Erythroblast (primary cell): ENCODE measurements at regions not wholly inside any gene's neighbourhood (a gene's known extent, or its start where the extent isn't known, plus 50 kb on each side); places are given as distances from the start of the nearest gene placed in this dataset.

Experiments
- DNase-seq, 2 experiments: peaks; one replicate each; lab custom pipeline; 2025; lab: John Stamatoyannopoulos, UW
- GATA1 ChIP-seq: IDR thresholded peaks from 2 replicates; pipeline ENCODE4 v1.6.1; 2011; ENCODE audit warnings: low read depth, mild to moderate bottlenecking, control low read depth, low read length, moderate library complexity
- POLR2A ChIP-seq: IDR thresholded peaks from 2 replicates; pipeline ENCODE4 v1.6.1; 2011; ENCODE audit warnings: mild to moderate bottlenecking, low read length

DNA sequence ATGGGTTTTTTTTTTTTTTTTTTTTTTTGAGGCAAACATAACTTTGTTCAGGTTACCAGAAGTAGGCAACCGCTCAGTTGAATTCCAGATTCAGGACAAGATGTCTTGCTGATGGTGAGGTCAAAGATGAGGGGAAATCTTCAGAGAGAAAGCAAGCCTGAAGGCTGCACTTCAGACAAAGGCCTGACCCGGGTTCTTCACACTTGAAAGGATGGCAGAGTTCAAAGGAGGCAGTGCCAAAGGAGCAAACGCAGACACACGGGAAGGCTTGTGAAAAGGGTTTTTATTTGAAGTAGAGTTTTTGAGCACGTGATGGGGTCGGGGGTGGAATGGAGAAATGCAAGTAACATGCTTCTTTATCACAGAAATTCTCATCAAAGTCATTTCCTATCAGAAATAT is 960.2 kb upstream of the EEF2KMT start:
- DNase-seq: no peak
- TF ChIP-seq POLR2A: no peak
- TF ChIP-seq GATA1: no peak

DNA sequence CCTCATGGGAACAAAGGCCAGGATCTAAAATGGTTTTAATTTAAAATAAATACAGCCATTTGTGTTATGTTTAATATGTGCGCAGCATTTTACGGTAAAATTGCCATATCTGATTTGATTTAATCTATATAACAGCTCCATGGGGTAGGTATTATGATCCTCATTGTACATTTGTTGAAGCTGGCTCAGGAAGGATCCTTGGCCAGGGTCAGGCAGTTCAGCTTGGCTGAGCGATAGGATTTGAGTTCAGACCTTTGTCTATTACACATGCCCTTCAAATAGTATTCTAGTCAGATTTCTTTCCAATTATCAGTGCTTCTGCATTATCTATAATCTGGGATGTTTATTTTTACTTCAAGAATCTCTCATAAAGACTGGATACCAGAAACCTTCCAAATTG is 950.4 kb upstream of the EEF2KMT start:
- no peak for DNase-seq
- no peak for TF ChIP-seq POLR2A

DNA sequence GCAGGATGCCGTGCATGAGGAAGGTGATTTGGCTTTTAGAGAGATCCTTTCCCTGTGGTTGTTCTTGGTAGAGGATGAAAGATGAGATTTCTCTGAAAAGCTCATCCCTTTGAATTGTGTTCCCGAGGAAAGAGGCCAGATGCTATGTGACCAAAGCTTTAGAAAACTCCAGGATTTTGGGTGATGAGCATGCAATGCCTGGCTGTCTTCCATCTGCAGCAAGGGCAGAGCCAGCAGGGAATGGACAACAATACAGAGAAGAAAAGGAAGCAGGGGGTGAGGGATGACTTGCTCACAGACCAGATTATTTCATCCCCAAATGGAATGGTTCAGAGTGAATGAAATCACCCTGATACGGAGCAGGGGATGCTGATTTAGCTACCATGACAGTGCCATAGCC is 949.7 kb upstream of the EEF2KMT start:
- DNase-seq: no peak

DNA sequence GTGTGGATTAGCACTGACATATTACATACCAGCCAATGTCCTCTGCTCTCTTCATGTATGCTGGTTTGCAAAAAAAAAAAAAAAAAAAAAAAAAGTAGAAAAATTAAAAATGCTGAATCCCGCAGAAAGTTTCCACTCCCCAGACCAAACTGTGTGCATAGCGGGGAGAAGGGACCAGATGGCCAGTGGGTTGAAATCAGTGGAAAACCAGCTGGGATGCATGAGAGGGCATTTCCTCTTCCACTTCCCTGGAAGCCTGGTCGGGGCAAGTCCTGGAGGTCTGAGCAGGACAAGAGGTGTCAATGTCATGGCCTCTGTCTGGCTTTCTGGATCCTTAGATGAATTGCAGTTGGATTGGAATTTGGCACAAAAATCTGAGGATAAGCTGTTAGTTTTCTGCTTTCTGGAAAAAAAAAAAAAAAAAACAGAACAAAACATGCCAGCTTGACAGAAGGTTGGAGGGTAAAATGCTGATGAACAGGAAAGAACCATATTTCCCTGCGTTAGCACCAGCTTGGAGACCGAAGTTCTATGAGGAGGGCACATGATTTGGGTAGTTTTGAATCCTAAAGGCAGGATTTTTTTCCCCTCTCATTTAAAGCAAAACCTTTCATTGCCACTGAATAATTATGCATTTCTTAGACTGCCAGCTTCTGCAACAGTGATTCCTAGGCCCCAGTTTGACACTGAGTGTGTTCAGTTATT is 941.5 kb upstream of the EEF2KMT start:
- TF ChIP-seq POLR2A (no peak), GATA1 (no peak)
- no peak for DNase-seq

More for the DNA sequence above, 949.7 kb upstream of the EEF2KMT start:
- no peak for TF ChIP-seq POLR2A
- no peak for TF ChIP-seq GATA1

DNA sequence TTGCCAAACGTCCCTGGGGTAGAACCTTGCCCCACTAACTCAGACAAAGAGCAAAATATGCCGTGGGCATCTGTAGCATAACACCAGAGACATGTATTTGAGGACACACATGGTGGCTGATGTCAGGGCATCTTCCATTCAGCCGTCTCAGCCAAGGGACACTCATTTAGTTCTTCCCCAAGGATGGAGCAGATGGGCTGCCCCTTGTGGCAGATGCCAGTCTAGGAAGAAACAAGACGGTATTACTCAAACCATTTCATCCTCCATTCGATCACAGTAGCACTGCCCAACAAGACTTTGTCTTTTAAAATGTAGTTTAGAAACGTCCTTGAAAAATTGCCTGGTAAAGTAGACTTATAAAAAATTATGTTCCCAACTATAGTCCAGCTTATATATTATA is 937.6 kb upstream of the EEF2KMT start:
- TF ChIP-seq GATA1 (no peak), POLR2A (no peak)
- no peak for DNase-seq

DNA sequence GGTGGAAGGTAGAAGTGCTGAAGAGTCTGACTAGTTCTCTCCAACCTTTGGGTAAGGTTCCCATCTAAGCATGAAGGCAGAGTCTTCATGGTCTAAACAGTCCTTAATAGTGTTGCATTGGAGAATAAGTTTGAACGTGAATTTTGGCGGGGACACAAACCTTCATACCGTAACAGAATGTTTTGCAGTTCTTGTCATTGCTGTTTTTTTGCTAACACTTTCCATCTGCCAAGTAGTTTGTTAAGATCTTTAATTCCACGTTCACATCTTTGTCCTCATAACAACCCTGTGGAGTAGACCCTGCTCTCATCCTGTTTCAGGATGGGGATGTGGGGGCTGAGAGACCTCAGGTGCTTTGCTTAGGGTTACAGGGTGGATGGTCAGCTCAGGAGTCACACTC is 936.9 kb upstream of the EEF2KMT start:
- TF ChIP-seq GATA1 (no peak), POLR2A (no peak)
- no peak for DNase-seq

DNA sequence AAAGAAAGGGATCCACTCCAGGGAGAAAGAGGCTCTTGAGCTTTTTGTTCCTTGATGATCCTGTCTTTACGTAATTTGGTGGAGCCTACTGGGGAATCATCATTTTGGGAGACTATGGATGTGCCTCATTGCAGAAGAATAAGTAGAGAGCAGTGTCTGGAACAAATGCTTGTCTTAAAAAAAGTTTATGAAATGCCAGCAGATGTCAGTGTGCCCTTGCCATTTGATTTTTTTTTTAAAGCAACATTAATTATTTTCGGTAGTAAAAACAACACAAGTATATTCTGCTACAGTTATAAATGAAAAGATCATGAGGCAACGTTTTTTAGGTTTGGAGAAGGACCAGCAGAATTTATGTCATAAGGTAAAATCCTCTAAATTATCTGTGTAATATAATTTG is 934.8 kb upstream of the EEF2KMT start:
- DNase-seq: no peak
- TF ChIP-seq POLR2A (no peak), GATA1 (no peak)

DNA sequence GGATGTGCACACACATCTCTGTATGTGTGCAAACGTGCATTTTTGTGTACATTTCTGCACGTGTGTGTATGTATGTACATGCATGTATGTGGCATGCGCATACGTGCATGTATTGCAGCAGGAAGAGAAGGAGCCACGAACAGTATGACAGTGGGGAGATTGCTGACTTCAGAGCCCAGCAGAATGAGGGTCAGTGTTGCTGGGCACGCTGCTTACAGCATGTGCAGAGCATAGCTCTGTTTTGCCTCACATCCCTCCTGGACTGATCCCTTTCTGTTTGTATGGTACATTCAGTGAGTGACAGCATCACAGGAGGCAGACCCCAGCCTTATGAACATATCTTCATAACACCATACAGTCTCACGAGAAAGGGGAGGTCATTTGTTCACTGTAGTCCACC is 934.0 kb upstream of the EEF2KMT start:
- DNase-seq: no peak
- TF ChIP-seq GATA1 (no peak), POLR2A (no peak)

DNA sequence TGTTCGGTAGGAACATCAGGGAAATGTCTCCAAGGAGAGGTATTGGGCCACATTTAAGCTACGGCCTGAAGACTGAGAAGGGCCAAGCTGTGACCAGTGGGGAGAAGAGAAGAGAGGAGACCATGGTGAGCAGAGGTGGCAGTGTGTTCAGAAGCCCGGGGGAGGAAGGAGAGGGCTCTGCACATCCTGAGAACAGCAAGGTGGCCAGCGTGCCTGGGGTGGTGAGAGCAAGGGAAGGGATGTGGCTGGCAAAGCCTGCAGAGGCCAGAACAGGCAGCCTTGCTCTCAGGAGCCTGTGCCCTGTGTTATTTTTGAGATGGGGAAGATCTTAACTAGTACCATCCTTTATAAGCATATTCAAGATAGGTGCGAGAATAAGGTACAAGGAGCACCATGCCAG is 933.5 kb upstream of the EEF2KMT start:
- TF ChIP-seq GATA1 (no peak), POLR2A (no peak)
- no peak for DNase-seq

DNA sequence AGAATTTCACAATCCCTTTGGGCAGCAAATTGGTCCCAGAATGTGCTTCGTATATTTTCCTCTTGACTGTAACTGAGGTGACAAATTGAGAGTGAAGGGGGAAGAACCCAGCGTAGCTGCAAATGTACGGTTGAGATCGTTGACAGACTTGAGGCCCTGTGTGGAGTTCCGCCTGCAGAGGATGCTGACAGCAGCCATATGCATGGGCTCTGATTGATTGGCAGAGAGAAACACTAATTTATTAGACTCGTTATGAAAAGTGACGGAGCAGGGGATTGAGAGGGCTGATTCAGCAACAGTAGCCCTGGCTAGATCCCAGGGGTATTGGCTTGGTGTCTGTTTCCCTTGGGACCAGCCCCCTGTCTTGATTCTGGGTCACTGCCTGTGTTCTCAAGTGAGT is 930.1 kb upstream of the EEF2KMT start:
- no peak for DNase-seq
- TF ChIP-seq POLR2A (no peak), GATA1 (no peak)

DNA sequence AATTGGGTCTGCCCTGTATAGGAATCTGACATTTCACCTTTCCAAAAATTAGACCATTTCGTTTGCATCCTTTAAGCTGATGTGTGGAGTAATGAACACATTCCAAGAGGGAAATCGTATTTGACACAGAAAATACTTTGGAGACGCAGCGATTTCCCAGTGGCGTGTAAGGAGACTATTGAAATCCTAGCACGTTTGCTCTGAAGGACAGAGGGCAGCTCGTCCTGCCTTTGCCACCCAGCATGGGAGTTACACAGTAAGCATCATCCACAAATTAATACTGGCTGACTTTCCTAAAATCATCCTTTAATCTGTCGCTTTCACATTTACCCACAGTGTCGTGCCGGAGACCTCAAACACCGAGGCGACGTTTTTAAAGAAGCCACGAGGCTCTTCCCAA is 925.9 kb upstream of the EEF2KMT start:
- no peak for DNase-seq
- TF ChIP-seq POLR2A (no peak), GATA1 (no peak)

DNA sequence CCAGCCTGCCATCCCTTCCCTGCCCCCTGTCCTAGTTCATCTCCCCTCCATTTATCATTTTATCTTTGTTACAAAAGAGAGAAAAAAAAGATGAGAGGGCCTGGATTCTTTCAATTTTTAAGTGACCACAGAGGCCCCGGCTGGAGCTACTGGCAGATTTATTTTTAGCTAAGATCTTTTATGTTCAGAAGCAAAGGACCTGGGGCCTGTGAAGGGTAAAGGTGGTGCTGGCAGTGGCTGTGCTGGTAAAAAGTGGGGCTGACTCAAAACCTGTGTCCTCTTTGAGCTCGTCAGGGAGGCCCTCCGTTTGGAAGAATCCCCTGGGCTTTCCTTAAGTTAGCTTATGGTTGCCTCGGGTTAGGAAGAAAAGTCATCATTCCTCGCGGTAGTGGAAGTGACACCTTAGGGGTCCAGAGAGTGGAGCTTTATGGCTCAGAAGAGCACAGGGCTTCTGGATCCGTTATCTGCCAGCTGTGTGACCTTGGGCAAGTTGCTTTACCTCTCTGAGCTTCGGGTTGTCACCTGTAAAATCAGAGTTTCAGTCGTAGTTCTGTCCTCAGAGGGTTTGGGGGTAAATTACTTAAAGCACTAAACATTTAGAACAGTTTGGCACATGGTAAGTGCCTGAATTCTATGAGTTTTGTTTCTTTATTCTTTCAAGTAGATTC is 923.8 kb upstream of the EEF2KMT start:
- no peak for TF ChIP-seq GATA1
- TF ChIP-seq POLR2A: no peak

DNA sequence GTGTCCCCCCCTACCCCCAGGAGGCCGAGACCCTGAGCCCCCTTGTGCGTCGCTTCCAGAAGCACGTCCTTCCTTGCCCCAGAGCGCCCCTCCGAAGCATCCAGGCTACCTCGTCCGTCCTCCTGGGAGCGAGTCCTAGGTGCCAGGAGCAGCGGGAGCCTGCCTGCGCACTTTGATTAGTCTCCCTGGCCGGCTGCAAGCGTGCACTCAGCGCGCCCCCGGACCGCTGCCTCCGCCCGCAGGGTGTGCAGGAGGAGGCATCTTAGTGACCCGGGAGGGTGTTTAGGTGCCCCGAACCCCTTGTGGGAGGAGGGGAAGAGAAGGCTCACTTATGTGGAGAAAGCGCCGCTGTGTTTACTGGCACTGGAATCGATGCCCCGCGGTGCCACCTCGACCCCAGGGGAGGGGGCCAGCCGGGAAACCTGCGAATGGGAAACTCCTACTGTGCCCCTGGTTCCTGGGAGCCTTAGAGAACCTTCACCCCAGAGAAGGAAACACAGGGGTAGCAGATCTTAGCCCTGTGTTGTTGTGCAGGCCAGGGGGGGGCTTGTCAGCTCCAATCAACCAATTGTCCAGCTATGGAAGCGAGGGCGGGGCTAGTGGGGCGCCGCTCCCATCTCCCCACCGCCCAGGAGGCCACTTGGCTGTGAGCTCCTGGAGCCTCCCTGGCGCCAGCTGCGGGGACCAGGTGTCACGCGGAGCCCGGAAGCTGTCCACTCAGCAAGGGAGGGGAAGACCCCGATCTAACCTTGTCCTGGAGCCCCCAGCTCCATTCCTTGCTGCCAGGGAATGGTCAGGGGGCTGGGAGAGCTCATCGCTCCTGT is 922.8 kb upstream of the EEF2KMT start:
- TF ChIP-seq GATA1 (no peak), POLR2A (no peak)

More for the DNA sequence above, 923.8 kb upstream of the EEF2KMT start:
- no peak for DNase-seq

DNA sequence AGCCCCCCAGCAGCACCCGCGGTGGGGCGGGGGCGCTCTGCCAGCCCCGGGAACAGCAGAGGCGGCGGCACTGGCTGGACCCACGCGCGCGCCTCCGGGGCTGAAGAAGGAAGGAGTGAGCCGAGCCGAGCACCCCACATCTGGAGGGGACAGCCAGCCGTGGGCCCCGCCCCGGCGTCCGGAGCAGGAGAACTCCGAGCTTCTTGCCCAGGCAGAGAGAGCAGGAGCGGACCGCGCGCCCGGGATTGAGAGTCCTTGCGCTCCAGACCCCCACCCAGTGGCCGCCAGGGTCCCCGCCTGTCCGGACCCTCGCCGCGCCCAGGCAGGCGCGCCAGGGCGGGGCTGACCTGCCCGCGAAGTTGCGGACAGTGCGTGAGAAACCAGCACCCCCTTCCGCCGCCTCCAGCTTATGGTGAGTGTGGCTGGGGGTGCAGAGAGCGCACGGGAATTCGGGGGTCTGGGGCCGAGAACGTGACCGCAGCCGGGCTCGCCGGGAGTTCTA is 921.9 kb upstream of the EEF2KMT start:
- no peak for TF ChIP-seq GATA1
- no peak for TF ChIP-seq POLR2A
- no peak for DNase-seq

More for the DNA sequence above, 922.8 kb upstream of the EEF2KMT start:
- no peak for DNase-seq
